ENCODE measurements at regions not wholly inside any gene's neighbourhood (a gene's known extent, or its start where the extent isn't known, plus 50 kb on each side); places are given as distances from the start of the nearest gene placed in this dataset.

GRCh38 chr3:168909260-168909659 lies 754.3 kb downstream of the MECOM start:
- no peak for DNase-seq (ENCODE audit: low read depth)
- H3K4me3 ChIP-seq (ENCODE audit: low read length), result no peak overlapping the region
- no peak for TF ChIP-seq CTCF (conservative IDR thresholded peaks at IDR 0.05; ENCODE audit: low read length)

GRCh38 chr3:168895419-168895818 lies 768.1 kb downstream of the MECOM start:
- no peak for TF ChIP-seq CTCF (conservative IDR thresholded peaks at IDR 0.05; ENCODE audit: low read length)
- DNase-seq (ENCODE audit: low read depth), result no peak
- no peak overlapping the region for H3K4me3 ChIP-seq (ENCODE audit: low read length)

GRCh38 chr3:168894214-168894613 lies 769.3 kb downstream of the MECOM start:
- H3K4me3 ChIP-seq (ENCODE audit: low read length), result no peak overlapping the region
- TF ChIP-seq CTCF (conservative IDR thresholded peaks at IDR 0.05; ENCODE audit: low read length), result no peak
- no peak for DNase-seq (ENCODE audit: low read depth)

GRCh38 chr3:168889666-168890065 lies 773.8 kb downstream of the MECOM start:
- TF ChIP-seq CTCF (conservative IDR thresholded peaks at IDR 0.05; ENCODE audit: low read length), result no peak
- DNase-seq (ENCODE audit: low read depth), result no peak
- H3K4me3 ChIP-seq (ENCODE audit: low read length), result no peak overlapping the region

- H3K4me3 ChIP-seq (ENCODE audit: low read length), result no peak overlapping the region
- TF ChIP-seq CTCF (conservative IDR thresholded peaks at IDR 0.05; ENCODE audit: low read length), result no peak
- no peak for DNase-seq (ENCODE audit: low read depth)
Measured at GRCh38 chr3:168888781-168889180, 774.7 kb downstream of the MECOM start.

- DNase-seq (ENCODE audit: low read depth), result peak; percentile 13
- H3K4me3 ChIP-seq (ENCODE audit: low read length), result no peak overlapping the region
- TF ChIP-seq CTCF (conservative IDR thresholded peaks at IDR 0.05; ENCODE audit: low read length), result no peak
Measured at GRCh38 chr3:168885028-168885427, 778.5 kb downstream of the MECOM start.

GRCh38 chr3:168884353-168884903 lies 779.1 kb downstream of the MECOM start:
- no peak for TF ChIP-seq CTCF (conservative IDR thresholded peaks at IDR 0.05; ENCODE audit: low read length)
- H3K4me3 ChIP-seq (ENCODE audit: low read length), result no peak overlapping the region
- DNase-seq (ENCODE audit: low read depth), result peak; percentile 61
